HG03045 (cell line): ENCODE measurements at regions not wholly inside any gene's neighbourhood (a gene's known extent, or its start where the extent isn't known, plus 50 kb on each side); places are given as distances from the start of the nearest gene placed in this dataset.

Source experiments
- ATAC-seq: cut with Tn5 transposase; IDR thresholded peaks from one replicate; pipeline ENCODE4 v1.9.1; 2021; ENCODE audit warnings: mild to moderate bottlenecking, moderate library complexity; ENCODE audit not compliant: unreplicated experiment

DNA sequence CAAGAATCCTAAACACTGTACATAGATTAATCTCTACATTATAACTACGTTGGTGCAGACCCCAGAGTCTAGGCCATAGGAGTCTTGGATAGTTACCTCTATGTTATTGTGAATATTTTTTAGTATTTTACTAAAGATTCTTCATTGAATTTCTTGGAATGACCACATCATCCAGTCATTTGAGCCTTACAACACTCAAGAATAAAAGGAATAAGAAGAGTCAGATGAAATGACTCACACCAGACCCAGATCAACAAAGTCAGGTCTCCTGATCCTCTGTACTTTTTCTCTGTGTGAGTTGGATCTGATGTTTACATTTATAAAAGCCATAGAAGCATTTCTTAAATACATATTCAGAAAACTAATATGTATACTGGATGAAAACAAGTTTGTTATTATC lies 179.2 kb upstream of the ARHGAP20 start:
- ATAC-seq: no peak

DNA sequence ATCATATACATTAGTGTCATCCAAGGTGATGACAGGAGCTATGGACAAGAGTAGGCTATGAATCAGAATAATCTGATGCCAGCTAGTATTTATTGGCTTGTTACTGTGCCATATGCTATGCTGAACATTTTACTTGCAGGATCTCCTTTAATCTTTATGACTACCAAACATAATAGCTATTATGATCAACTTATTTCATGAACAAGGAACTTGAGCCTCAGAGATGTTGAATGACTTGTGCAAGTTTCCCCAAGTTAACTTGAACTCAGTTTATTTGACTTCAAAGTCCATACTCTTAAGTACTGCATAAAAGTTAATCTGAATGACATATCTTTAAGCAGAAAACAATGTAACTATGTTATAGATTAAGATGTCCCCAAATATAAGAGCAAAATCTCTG lies 178.8 kb upstream of the ARHGAP20 start:
- no peak for ATAC-seq

DNA sequence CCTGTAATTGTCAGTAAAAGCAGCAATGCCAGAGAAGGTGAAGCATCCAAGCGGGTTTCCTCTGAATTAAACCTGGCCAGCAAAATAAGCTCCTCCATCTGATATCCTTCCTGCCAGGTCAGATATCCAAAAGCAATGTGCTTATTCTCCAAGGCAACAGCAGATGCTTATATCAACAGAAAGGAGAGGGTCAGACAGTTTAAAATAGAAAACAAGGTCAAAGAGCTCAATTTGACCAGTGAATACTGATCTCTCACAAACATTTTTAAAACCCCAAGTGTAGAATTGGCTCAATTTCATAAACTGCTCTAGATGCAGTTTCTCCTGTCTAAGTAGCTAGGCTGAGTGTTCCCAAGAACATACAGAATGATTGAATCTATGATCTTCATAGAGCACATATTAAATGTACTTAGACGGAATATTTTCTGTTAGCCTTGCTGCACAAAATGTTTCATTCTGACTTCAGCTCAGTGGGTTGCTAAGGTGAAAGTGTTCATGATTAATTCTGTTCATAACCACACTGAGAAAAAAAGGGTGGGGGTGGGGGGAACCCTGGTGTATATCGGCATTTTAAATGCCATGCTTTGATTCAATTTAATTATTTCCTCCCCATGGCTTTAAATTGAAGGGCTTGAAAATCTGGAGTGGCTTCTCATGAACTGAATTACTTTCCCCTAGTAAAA lies 174.2 kb upstream of the ARHGAP20 start:
- no peak for ATAC-seq

- no peak for ATAC-seq
Observed at GRCh38 chr11:110883256-110883655, 171.0 kb upstream of the ARHGAP20 start.

- ATAC-seq: no peak
Observed at GRCh38 chr11:110878513-110878912, 166.3 kb upstream of the ARHGAP20 start.

GRCh38 chr11:110874437-110875030 lies 162.3 kb upstream of the ARHGAP20 start:
- ATAC-seq: no peak

- no peak for ATAC-seq
Observed at GRCh38 chr11:110873975-110874374, 161.7 kb upstream of the ARHGAP20 start.

DNA sequence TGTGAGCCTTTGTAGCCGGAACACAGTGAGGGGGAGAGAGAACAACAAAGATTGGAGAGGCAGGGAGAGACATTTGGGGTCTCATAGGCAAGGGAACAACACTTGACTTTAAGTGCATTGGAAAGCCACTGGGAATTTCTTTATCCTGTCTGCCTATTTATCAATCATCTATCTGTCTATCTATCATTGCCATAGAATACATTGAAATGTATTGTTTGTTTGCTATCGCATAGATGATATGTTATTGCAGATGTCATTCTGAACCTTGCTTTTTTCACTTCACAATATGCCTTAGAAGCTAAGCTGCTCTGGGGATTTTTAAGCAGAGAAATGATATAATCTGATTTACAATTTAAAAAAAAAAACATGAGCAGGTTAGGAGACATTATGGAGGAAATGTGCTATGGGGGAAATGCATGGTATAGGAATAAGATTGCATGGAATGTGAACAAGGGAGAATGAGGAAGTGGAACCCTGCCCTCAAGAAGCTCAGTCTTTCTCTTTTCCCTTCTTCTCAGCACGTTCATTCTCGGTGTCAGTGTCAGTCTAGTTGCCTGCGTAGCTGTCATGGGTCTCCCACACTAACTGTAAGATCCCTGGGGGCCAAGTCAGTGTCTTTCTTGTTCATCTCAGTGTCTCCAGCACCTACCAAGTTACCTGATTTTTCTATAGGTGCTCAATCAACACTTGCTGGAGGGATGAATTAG lies 158.7 kb upstream of the ARHGAP20 start:
- ATAC-seq: no peak

DNA sequence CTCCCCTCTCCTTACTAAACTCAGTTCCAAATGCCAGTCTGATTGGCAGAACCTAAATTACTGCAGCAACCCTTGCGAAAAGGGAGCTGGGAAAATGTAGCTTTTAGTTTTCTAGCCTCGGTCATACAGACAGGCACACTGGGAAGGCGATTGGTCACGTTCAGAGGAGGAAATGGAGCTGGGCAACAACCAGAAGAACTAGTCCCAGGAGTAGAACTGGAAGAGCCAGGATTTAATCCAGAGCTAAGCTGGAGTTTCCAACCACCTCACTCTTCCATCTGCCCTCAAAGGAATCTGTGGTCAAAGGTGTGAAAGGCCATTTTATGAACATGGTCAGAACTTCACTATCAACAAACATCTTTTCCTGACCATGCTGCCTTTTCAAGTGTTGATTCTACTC lies 155.7 kb upstream of the ARHGAP20 start:
- ATAC-seq: no peak

GRCh38 chr11:110866081-110866480 lies 153.8 kb upstream of the ARHGAP20 start:
- no peak for ATAC-seq

GRCh38 chr11:110862407-110862806 lies 150.2 kb upstream of the ARHGAP20 start:
- ATAC-seq: no peak

DNA sequence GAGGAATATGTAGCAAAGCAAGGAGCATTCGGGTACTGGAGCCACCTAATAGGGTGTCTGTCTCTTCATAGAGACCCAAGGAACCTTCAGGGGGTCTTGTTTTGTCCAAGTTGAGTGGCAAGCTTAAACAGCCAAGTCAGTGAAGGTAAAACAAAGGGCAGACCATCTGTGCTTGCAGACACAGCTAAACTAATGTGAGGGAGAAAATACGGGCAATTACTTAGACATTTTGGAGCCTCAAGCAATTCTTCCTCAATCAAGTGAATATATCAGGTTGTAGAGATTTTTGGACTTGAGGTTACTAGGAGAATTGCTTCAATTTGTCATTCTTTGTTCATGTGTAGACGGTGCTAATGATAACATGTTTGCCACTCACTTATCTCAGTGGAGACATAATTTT lies 148.2 kb upstream of the ARHGAP20 start:
- no peak for ATAC-seq

GRCh38 chr11:110859998-110860397 lies 147.8 kb upstream of the ARHGAP20 start:
- no peak for ATAC-seq

DNA sequence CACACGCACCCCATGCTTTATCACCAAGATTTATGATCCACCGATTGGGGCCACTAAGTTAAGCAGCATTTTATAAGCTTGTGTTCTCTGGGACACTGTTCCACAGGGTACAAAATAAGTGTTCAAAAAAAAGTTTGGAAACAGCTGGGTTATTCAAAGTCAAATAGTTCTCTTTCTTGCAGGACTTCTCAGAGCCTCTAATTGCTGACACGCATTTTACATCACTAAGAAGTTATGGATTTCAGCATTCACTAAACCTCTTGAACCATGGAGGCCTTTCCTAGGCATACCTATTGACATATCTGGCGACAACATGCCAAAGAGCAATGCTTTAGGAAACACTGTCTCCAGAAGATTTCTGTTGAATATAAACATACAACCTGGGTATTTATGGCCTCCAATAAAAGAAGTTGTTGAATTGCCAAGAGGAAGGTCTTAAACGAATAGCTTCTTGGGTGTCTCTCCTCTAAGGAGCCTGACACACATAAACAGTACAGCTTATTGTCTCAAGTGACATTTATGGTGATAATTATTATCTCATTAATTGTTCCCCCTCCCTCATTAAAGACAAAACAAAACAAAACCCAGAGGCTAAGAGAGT lies 147.1 kb upstream of the ARHGAP20 start:
- no peak for ATAC-seq

DNA sequence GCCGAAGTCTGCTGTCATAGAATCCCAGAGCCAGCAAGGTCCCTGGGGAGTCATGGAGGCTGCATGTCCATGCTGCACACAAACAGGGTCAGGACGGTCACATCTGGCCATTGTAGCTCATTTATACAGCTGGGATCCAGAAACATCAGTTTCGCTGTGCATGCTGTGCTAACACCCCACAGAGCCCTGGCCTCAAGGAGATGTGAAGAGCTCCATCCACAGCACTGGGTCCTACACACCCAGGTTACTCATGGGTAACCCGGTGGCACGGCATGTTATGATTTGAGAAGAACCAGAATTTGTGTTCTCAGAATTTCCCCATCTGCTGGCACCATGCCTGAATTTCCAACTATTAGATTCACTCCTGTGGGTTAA lies 146.3 kb upstream of the ARHGAP20 start:
- no peak for ATAC-seq

DNA sequence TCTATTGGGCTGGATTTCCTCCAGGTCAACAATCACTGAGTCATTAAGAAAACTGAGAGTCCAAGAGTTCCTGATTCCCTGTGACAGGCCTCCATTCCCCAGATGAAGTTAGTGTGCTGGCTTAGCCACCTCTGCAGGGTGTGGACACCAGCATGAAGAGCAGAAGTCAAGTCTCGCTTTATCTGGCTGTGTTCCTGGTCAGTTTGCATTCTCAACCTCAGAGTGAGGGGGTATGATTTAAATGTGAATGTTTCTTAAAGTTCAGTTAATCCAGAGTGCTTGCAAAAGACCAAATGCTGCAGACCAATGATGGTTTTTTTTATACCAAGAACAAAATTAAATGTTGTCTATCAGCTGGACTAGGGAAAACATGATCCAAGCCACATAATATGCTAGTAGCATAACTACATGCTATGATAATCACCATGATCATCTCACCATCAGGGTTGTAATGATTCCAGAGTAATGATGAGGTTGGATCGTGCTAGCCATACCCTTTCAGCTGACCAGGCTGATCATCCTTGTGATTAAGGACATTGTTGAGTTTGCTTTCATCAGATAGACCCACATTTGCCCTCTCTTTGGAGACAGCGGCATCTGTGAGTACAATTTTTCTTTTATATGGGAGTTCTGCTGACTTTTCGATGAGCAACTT lies 145.8 kb upstream of the ARHGAP20 start:
- ATAC-seq: no peak

- ATAC-seq: no peak
Observed at GRCh38 chr11:110856996-110857812, 145.0 kb upstream of the ARHGAP20 start.

DNA sequence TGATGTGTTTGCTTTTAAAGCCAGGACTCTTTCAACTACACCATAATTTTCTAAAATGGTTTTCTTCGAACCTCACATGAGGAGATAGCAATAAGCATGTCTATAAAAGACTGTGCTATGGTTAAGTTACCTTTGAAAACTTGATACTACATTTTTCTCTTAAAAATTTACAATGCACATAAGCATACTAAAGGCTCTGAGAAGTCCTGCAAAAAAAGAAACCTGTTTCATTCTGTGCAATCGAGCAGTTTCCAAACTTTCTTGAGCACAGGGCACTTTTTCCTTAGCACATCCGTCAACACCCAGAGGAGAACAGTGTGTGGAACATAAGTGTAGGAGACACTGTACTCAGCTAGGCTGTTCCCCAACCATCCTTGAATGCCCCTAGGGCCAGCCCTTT lies 144.1 kb upstream of the ARHGAP20 start:
- ATAC-seq: no peak

GRCh38 chr11:110855191-110855590 lies 143.0 kb upstream of the ARHGAP20 start:
- ATAC-seq: no peak

DNA sequence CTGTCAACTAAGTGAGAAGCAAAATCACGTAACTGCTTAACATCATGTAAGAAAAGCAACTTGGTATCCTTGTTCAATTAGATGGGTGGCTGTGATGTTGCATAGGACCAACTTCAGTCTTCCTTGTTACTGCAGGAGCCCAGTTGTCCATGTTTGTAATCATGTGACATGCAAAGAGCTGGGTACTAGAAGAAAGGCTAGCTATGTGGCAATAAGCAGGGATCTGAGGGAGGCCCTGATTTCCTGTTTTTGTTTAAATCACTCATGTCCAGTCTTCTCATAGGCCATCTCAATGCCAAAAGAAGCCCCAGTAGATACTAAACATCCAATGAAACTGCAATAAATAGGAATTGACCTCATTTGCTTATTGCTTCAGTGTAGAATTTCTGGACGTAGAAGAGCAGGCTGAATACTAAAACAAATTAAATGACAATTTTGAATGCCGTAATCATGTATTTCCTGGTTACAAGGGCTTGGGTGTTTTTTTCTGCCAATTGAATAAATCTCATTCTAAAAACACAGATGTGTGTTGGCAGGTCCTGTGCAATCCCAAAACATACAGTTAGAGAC lies 140.8 kb upstream of the ARHGAP20 start:
- no peak for ATAC-seq
